ENCODE measurements at regions not wholly inside any gene's neighbourhood (a gene's known extent, or its start where the extent isn't known, plus 50 kb on each side); places are given as distances from the start of the nearest gene placed in this dataset.

- no peak for DNase-seq (ENCODE audit: low spot score)
These were observed 287.2 kb downstream of the YTHDC2 start for GRCh38 chr5:113800686-113801085.

- peak; percentile 65 for DNase-seq (ENCODE audit: low spot score)
These were observed 290.8 kb downstream of the YTHDC2 start for GRCh38 chr5:113804264-113804663.

- DNase-seq (ENCODE audit: low spot score) = no peak
These were observed 291.4 kb downstream of the YTHDC2 start for GRCh38 chr5:113804943-113805342.

GRCh38 chr5:113806250-113806649 lies 292.8 kb downstream of the YTHDC2 start:
- peak; percentile 87 for DNase-seq (ENCODE audit: low spot score)

- peak; percentile 5 for DNase-seq (ENCODE audit: low spot score)
These were observed 293.4 kb downstream of the YTHDC2 start for GRCh38 chr5:113806904-113807303.

- DNase-seq (ENCODE audit: low spot score) = peak; percentile 19
These were observed 294.0 kb downstream of the YTHDC2 start for GRCh38 chr5:113807427-113807991.

GRCh38 chr5:113808956-113809355 lies 295.5 kb downstream of the YTHDC2 start:
- DNase-seq (ENCODE audit: low spot score) = no peak

GRCh38 chr5:113809626-113810025 lies 296.1 kb downstream of the YTHDC2 start:
- no peak for DNase-seq (ENCODE audit: low spot score)

GRCh38 chr5:113813466-113813865 lies 300.0 kb downstream of the YTHDC2 start:
- no peak for DNase-seq (ENCODE audit: low spot score)

GRCh38 chr5:113817683-113818082 lies 304.2 kb downstream of the YTHDC2 start:
- DNase-seq (ENCODE audit: low spot score) = no peak

- no peak for DNase-seq (ENCODE audit: low spot score)
These were observed 310.2 kb downstream of the YTHDC2 start for GRCh38 chr5:113823696-113824095.

- no peak for DNase-seq (ENCODE audit: low spot score)
These were observed 310.8 kb downstream of the YTHDC2 start for GRCh38 chr5:113824307-113824706.

GRCh38 chr5:113825176-113825575 lies 311.7 kb downstream of the YTHDC2 start:
- no peak for DNase-seq (ENCODE audit: low spot score)

GRCh38 chr5:113846941-113847340 lies 333.4 kb downstream of the YTHDC2 start:
- DNase-seq (ENCODE audit: low spot score) = no peak

- no peak for DNase-seq (ENCODE audit: low spot score)
These were observed 350.9 kb downstream of the YTHDC2 start for GRCh38 chr5:113864437-113864836.

GRCh38 chr5:113866763-113867162 lies 353.3 kb downstream of the YTHDC2 start:
- DNase-seq (ENCODE audit: low spot score) = no peak

- DNase-seq (ENCODE audit: low spot score) = no peak
These were observed 356.1 kb downstream of the YTHDC2 start for GRCh38 chr5:113869611-113870010.

GRCh38 chr5:113871972-113872371 lies 358.5 kb downstream of the YTHDC2 start:
- no peak for DNase-seq (ENCODE audit: low spot score)

GRCh38 chr5:113875096-113875495 lies 361.6 kb downstream of the YTHDC2 start:
- DNase-seq (ENCODE audit: low spot score) = no peak

- no peak for DNase-seq (ENCODE audit: low spot score)
These were observed 378.0 kb downstream of the YTHDC2 start for GRCh38 chr5:113891491-113891890.

- no peak for DNase-seq (ENCODE audit: low spot score)
These were observed 383.3 kb downstream of the YTHDC2 start for GRCh38 chr5:113896789-113897188.

GRCh38 chr5:113897748-113898147 lies 384.3 kb downstream of the YTHDC2 start:
- DNase-seq (ENCODE audit: low spot score) = no peak

- no peak for DNase-seq (ENCODE audit: low spot score)
These were observed 386.6 kb downstream of the YTHDC2 start for GRCh38 chr5:113900141-113900540.

GRCh38 chr5:113900816-113901215 lies 387.3 kb downstream of the YTHDC2 start:
- DNase-seq (ENCODE audit: low spot score) = no peak

- DNase-seq (ENCODE audit: low spot score) = no peak
These were observed 388.2 kb downstream of the YTHDC2 start for GRCh38 chr5:113901718-113902117.
